Body of pancreas (tissue), 4 donors: ENCODE measurements at regions not wholly inside any gene's neighbourhood (a gene's known extent, or its start where the extent isn't known, plus 50 kb on each side); places are given as distances from the start of the nearest gene placed in this dataset.

Experiments
- CTCF ChIP-seq, 7 experiments: fragments of 450-650 bp in 4 of 7; fragments of 200-600 bp in 3 of 7; sonication (generic) in 3 of 7; IDR thresholded peaks; one replicate each; pipeline ENCODE4 v1.5.1; 2016 to 2019; ENCODE audit warnings: antibody characterized with exemption in 7 of 7
- POLR2A ChIP-seq, 3 donors: fragments of 450-650 bp; IDR thresholded peaks; one replicate each; pipeline ENCODE4 v1.6.1; 2016; ENCODE audit warnings: antibody characterized with exemption in 3 of 3, mild to moderate bottlenecking in 2 of 3

GRCh38 chr9:108272349-108272899 lies 583.4 kb downstream of the ACTL7B start:
- TF ChIP-seq CTCF (IDR thresholded peaks at IDR 0.05): peak; percentile 52 to 78 (median 68)
- no peak for TF ChIP-seq POLR2A (IDR thresholded peaks at IDR 0.05)
